GM12892 (cell line): ENCODE measurements at regions not wholly inside any gene's neighbourhood (a gene's known extent, or its start where the extent isn't known, plus 50 kb on each side); places are given as distances from the start of the nearest gene placed in this dataset.

Experiments
- DNase-seq: peaks from one replicate; pipeline ENCODE4 v3.0.0; 2011; ENCODE audit not compliant: insufficient read length
- FAIRE-seq: peaks from 2 replicates; lab custom pipeline; 2011; peaks lifted over from hg19 to GRCh38; lab: Jason Lieb, UNC
- POLR2A ChIP-seq: IDR thresholded peaks from 2 replicates; pipeline ENCODE4 v1.6.1; 2011; ENCODE audit warnings: low read depth, low read length, control low read depth
- POLR2AphosphoS5 ChIP-seq: IDR thresholded peaks from 2 replicates; pipeline ENCODE4 v1.6.1; 2011; ENCODE audit warnings: low read depth, low read length, control low read depth
- TAF1 ChIP-seq: IDR thresholded peaks from 2 replicates; pipeline ENCODE4 v1.6.1; 2011; ENCODE audit warnings: low read depth, mild to moderate bottlenecking, control low read depth, low read length, borderline replicate concordance

DNA sequence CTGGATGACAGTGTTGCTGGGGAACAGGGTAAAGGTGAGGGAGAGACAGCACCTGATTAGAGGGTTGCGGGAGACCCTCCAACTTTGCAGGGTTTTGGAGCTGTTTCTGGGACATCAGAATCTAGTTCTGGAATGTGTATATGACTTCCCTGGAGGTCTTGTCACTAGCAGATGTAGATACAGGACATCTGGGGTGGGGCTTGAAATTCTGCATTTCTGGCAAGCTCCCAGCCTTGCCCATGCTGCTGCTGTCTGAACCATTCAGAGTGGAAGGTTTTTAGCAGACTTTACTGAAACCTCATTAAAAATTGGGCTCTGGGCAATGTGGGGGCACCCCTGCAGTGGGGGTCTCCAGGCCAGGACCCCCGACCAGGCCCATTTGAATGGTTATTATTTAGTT lies 220.3 kb upstream of the SKOR2 start:
- TF ChIP-seq TAF1 (no peak), POLR2A (no peak), POLR2AphosphoS5 (no peak)
- FAIRE-seq, result no peak

DNA sequence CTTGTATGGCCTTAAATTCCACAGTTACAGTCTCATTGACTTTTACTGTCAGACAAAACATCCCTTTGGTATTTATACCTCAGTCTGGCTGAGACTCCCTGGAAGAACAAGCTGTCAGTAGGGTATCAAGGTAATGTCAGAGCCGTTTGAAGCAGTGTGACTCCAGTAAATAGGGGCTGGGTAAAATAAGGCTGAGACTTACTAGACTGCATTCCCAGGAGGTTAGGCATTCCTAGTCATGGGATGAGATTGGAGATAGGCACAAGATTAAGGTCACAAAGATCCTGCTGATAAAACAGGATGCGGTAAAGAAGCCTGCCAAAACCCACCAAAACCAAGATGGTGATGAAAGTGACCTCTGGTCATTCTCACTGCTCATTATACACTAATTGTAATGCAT lies 219.5 kb upstream of the SKOR2 start:
- TF ChIP-seq POLR2A, result no peak
- TF ChIP-seq TAF1, result no peak
- no peak for TF ChIP-seq POLR2AphosphoS5
- DNase-seq (no peak), FAIRE-seq (no peak)

More for the DNA sequence above, 220.3 kb upstream of the SKOR2 start:
- DNase-seq, result no peak

DNA sequence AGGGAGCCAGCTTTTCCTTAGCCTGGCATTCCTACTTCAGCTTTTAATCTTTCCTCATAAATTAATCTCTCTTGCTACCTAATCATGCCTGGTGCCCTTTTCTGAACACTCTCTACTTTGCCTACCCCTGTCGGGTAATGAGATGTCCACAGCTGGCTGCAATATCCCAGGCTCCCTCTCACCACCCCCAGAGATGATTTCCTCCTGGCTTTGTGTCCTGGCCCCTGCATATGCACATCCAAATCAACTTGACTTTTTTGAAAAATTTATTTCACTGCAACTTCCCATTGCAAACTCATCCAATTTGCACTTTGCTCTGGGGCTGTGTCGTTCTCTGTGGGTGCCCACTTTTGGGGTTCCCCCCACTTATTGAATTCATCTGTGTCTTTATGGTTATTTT lies 218.1 kb upstream of the SKOR2 start:
- no peak for FAIRE-seq
- no peak for DNase-seq
- no peak for TF ChIP-seq POLR2A
- TF ChIP-seq POLR2AphosphoS5, result no peak
- TF ChIP-seq TAF1, result no peak

DNA sequence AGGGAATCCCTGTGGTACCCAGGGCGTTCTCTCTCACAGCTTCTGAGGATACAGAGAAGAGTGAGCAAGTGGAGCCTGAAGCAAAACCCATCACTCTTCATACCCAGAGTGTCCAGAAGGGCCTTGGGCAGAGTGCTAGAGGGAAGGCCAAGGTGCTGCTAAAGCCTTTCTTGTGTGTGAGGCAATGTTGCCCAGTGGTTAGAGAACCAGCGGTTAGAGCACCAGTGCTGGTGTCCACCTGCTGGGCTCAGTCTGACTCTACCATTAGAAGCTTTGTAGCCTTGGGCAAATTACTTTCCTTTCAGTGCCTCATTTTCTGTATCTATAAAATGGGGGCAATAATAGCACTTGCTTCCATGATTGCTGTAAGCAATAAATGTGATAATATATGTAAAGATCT lies 210.5 kb upstream of the SKOR2 start:
- DNase-seq (no peak), FAIRE-seq (no peak)
- TF ChIP-seq POLR2AphosphoS5, result no peak

DNA sequence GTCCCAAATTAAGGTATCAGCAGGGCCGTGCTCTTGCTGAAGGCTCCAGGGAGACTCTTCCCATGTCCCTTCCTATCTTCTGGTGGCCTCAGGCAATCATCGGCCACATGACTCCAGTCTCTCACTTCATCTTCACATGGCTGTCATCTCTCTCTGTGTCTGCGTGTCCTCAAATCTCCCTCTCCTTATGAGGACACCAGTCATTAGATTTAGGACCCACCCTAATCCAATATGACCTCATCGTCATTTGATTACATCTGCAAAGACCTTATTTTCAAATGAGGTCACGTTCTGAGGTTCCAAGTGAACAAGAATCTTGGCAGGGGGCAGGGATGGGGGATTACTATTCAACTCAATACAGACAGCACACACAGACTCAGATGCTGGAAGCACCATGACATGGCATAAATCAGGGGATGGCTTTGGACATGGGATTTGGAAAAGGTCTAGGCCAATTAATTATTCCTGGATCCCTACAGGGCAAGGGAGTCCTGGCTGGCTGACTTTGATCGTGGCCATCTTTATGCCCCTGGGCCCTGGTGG lies 210.0 kb upstream of the SKOR2 start:
- DNase-seq, result no peak
- FAIRE-seq, result no peak
- TF ChIP-seq TAF1, result no peak
- TF ChIP-seq POLR2A, result no peak
- no peak for TF ChIP-seq POLR2AphosphoS5

DNA sequence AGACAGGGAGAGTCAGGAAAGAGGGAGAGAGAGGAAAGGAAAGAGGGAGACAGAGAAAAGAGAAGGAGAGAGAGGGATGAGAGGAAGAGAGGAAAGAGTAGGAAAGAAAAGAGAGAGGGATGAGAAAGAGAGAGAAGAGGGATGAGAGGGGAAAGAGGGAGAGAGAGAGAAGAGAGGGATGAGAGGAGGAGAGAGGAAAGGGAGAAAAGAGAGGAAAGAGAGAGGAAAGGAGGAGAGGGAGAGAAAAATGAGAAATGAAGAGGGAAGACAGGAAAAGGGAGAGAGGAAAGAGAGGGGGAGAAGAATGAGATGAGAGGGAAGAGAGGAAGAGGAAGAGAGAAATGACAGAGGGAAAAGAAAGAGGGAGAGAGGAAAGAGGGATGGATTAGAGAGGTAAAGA lies 207.0 kb upstream of the SKOR2 start:
- DNase-seq, result no peak
- no peak for FAIRE-seq
- TF ChIP-seq TAF1 (no peak), POLR2A (no peak), POLR2AphosphoS5 (no peak)

DNA sequence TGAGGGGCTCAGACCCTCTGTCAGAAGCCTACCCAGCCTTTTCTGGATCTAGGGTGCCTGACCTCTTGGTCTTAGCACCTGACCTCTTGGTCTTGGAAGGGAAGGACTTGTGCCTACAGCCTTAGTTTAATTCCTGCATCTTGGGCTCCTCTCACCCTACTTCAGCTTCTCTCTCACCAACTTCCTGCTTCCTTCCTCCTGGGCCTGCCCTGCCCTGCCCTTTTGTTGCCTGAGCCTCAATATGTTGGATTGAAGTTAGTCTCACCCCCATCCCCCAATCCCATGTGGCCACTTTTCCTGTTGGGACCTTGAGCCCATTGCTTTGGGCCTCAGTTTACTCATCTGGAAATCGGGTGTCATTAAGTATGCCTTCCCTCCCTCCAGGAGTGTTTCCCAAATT lies 206.2 kb upstream of the SKOR2 start:
- no peak for FAIRE-seq
- DNase-seq, result no peak
- no peak for TF ChIP-seq POLR2A
- TF ChIP-seq POLR2AphosphoS5, result no peak
- TF ChIP-seq TAF1, result no peak

DNA sequence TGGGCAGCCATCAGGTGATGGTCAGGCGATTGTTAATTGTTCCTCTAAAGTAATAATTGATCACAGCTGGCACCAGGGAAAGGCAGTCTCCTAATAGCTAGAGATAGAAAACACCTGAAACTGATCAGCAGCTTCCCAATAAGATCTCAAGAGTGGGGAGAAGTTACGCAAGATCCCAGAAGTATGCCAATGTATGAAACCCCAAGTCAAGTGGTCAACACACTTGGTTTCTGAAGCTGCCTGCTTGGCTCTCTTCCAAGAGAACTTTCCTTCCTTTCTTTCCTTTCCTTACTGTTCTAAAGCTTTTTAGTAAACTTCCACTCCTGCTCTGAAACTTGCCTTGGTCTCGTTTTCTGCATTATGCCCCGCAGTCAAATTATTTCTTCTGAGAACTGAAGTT lies 201.6 kb upstream of the SKOR2 start:
- DNase-seq (no peak), FAIRE-seq (no peak)
- TF ChIP-seq POLR2A, result no peak
- no peak for TF ChIP-seq POLR2AphosphoS5
- no peak for TF ChIP-seq TAF1

DNA sequence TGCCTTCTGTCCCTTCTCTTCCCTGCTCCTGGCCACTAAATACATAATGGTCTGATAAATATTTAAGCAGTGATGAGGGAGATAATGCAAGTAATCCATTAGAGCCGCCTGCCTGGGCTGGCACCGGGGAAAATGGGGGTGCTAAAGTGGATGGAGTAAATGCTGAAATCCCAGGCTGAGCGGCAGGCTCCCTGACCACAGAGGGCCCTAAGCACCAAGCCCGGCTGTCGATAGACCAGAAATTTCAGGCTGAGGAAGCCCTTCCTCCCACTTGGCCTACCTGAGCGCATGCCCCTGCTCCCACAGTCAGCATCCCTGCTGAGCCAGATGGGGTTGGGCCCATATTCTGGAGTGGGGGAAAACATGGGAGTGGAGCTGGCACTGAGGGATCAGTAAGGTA lies 197.5 kb upstream of the SKOR2 start:
- DNase-seq (no peak), FAIRE-seq (no peak)
- TF ChIP-seq TAF1 (no peak), POLR2A (no peak), POLR2AphosphoS5 (no peak)

DNA sequence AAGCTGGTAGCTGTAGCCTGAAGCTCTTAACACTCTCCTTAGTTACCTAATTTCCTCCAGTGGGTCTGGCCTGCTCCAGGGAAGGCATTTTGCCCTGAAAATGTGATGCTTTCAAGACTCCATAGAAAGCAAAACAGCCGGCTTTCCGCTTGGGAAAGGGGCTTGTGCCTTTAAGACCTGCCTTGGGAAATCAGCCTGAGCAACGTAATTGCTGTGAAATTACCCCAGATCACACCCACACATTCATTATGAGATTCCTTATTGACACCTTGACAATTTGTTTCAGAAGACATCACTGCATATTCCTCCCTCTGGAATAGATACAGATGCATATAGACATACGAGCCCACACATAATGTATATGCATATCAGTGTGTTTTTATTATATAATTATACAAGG lies 190.5 kb upstream of the SKOR2 start:
- FAIRE-seq, result no peak
- no peak for TF ChIP-seq POLR2AphosphoS5
- TF ChIP-seq TAF1, result no peak
- TF ChIP-seq POLR2A, result no peak

DNA sequence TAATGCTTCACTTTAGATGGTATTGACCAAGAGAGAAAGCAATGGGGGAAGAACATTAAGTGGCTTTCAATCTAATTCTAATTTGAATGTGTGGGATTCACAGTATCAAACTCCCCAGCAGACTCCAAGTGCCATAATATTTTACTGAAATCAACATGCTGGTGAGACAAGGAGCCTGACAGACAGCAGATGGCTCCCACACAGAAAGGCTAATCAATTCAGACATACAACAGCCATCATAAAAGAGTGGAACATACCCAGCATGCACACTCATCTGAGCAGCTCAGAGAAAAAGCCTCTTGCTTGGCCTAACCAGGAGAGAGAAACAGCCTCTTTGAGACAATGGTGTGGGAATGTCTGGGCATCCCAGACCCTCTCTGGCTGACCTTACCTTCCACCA lies 186.5 kb upstream of the SKOR2 start:
- no peak for TF ChIP-seq POLR2AphosphoS5
- no peak for TF ChIP-seq TAF1
- TF ChIP-seq POLR2A, result no peak
- FAIRE-seq (no peak), DNase-seq (no peak)

More for the DNA sequence above, 190.5 kb upstream of the SKOR2 start:
- DNase-seq, result no peak

DNA sequence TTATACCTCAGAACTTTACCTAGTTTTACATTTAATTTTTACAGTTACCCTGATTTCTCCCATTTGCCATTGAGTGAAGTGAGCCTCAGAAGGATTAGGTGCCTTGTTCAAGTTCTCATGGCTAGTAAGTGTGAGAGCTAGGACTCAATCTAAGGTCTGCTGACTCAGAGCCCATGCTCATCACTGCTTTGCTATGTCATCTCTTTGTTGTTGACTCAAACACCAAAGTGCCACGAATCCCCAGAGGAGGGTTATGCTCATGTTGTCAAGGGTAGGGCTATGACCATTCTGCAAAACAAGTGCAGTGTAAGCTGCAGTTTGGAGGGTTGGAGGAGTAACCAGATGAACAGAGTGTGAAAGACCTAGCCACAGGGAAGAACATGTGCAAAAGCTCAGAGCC lies 185.4 kb upstream of the SKOR2 start:
- no peak for DNase-seq
- no peak for FAIRE-seq
- TF ChIP-seq TAF1, result no peak
- no peak for TF ChIP-seq POLR2AphosphoS5
- no peak for TF ChIP-seq POLR2A

DNA sequence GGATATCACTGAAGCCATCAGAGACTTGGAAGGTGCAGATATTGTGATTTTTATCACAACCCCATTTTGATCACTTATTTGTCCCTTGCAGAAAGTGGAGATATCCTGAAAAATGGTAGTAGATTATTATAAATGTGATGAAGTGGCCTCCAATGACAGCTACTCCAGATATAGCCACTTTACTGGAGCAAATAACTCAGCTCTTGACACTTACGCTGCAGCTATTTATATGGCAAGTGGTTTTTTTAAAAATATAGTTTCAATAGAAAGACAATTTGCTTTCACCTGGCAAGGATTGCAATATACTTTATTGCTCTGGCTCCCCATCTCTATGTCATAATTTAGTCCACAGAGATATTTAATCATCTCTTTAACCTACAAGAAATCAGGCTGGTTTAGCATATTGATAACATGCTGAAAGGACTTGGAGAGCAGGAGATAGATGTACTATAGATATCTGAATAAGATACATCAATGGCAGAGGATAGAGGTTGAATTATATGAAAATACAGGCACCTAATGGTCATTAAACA lies 182.8 kb upstream of the SKOR2 start:
- no peak for TF ChIP-seq POLR2AphosphoS5
- no peak for TF ChIP-seq POLR2A
- no peak for TF ChIP-seq TAF1
- FAIRE-seq, result no peak
- no peak for DNase-seq
